ENCODE measurements at regions not wholly inside any gene's neighbourhood (a gene's known extent, or its start where the extent isn't known, plus 50 kb on each side); places are given as distances from the start of the nearest gene placed in this dataset.

DNA sequence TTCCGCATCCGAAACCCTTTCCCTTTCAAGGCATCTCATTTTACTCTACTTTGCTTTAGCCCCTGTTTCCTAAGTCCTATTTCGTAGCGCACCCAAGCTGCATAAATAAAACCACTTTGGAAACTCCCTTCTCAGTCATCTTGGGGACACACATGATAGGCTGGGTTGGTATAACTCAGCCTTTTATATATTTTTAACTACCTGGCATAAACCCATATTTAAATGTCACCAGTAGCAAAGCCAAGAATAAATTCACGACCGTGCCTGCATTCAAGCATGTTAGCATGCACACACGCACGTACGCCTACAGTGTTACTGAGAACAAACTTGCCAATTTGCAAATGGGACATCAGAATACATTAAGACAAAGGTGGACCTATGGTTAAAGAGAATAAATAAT lies 564.7 kb upstream of the PIK3C3 start:
- ATAC-seq (replicated peaks) (peak in 1 of 2 donors; percentile 50), DNase-seq (no peak)
- Mint-ChIP-seq H3K27me3 (no peaks in the 10 kb centered on the region), H3K9me3 (no peaks in the 10 kb centered on the region), H3K36me3 (no peaks in the 10 kb centered on the region), H3K4me1 (no peaks in the 10 kb centered on the region), H3K4me3 (no peak overlapping the region), H3K27ac (no peak overlapping the region)

DNA sequence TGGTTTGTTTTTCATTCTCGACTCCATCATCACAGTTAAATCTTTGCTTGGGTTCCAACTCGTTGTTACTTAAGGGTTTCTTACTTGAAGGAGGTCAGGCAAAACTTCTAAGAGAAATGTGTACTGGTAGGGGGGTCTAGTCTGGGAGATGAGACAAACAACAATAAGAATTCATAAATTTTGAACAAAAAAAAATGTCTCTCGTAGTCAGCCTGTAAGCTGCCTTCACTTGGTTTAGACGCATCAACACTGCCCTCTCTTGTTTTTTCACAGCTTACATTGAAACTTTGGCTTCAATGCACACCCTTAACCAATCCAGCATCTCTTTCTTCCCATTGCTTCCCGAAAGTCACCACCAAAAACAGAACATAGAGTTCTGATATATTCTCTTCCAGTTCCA lies 576.4 kb upstream of the PIK3C3 start:
- DNase-seq (no peak), ATAC-seq (replicated peaks) (no peak)
- H3K27ac Mint-ChIP-seq: no peak overlapping the region
- H3K4me3 Mint-ChIP-seq: no peak overlapping the region
- no peaks in the 10 kb centered on the region for H3K4me1 Mint-ChIP-seq
- no peaks in the 10 kb centered on the region for H3K27me3 Mint-ChIP-seq
- H3K36me3 Mint-ChIP-seq: no peaks in the 10 kb centered on the region
- H3K9me3 Mint-ChIP-seq: peaks cover 0 to 1% of the 10 kb centered on the region in 2 donors

DNA sequence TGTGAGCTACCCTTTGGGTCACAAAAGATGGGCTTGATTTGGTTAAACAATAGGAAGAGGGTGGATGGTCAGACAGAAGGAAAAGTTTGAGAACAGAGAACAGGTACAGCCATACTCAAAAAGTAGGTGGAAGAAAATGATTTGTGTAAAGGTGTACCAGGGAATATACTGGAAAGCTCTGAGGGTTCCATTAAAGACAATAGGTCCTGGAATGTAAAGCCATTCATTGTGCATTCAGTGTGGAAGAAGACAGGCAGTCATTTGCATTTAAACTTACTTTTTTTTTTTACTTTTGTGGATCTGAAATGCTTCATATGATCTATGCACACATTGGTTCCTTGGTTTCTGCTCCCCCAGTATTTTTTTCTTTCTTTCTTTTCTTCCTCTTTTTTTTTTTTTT lies 581.4 kb upstream of the PIK3C3 start:
- H3K4me1 Mint-ChIP-seq: no peaks in the 10 kb centered on the region
- ATAC-seq (replicated peaks) (no peak), DNase-seq (no peak)
- H3K27ac Mint-ChIP-seq: no peak overlapping the region
- H3K27me3 Mint-ChIP-seq: no peaks in the 10 kb centered on the region
- no peaks in the 10 kb centered on the region for H3K36me3 Mint-ChIP-seq
- H3K4me3 Mint-ChIP-seq: no peak overlapping the region
- peaks cover 1 to 3% of the 10 kb centered on the region in 2 donors for H3K9me3 Mint-ChIP-seq

DNA sequence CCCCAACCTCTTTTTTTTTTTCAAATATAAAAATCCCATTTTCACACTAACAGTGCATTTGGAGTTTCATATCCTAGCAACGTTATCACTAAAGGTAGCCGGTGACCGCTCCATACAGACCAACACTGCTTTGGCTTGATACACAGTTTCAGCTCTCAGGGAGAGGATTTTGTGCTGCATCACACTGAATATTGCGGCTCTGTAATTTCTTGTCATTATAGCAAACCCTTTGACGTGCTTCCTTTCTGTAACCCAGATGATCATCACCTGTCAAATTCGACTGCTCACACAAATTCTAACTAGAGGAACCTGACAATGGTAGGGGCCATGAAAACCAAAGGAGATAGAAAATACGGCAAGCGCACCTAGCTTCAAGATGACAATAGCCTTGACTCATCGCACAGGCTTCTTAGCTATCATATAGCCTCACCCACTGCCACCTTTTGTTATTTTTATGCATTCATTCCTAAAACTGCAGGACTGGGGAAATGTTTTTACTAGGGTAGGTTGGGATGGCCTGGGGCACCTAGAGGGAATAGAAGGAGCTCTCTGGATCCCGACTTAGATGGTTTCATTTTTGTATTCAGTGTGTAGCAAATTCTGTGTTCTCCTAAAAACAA lies 582.9 kb upstream of the PIK3C3 start:
- Mint-ChIP-seq H3K27ac (no peak overlapping the region), H3K27me3 (no peaks in the 10 kb centered on the region), H3K9me3 (peaks cover 1 to 3% of the 10 kb centered on the region in 2 donors), H3K36me3 (no peaks in the 10 kb centered on the region), H3K4me3 (no peak overlapping the region), H3K4me1 (no peaks in the 10 kb centered on the region)
- ATAC-seq (replicated peaks) (no peak), DNase-seq (no peak)

DNA sequence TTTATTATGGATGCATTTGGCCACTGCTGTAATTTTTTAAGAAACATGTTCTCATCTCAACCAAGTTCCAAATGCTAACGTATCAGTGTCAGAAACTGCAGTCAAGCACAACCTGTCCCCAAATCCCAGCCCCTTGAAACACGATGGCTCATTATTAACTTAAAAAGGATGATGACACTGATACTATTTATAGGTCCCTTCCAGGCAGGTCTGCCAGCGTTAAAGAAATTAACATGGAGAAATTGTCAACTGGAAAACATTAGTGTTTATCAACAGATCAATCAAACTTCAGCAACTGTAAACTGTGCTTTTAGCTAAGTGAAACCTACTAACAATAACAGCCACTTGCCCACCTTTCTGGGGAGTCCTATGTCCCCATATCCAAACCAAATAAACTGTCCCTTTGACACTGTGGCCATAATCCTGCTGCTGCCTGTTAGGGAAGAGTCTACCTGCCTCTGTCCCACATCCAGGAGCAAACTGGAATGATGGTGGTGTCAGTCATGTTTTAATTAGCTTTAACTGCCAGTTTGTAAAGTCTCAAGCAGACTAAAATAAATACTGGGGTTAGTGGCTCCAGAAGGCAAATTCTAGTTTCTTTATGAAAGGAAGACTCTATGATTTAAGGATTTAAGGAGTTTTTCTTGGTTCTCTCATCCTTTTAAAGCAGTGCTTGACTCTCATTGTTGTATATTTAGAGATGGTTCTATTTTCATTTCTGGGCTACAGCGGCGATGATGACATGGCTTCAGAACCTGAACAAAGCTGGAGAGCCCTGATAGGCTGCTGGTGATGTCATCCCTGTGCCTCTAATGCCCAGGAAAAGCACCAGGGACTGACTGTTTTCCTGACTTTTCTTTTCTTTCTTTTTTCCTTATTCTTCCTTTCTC lies 583.6 kb upstream of the PIK3C3 start:
- H3K4me3 Mint-ChIP-seq: no peak overlapping the region
- ATAC-seq (replicated peaks): no peak
- no peaks in the 10 kb centered on the region for H3K36me3 Mint-ChIP-seq
- no peak overlapping the region for H3K27ac Mint-ChIP-seq
- H3K9me3 Mint-ChIP-seq: peaks cover 0 to 3% of the 10 kb centered on the region in 2 donors
- DNase-seq: no peak
- H3K4me1 Mint-ChIP-seq: no peaks in the 10 kb centered on the region
- no peaks in the 10 kb centered on the region for H3K27me3 Mint-ChIP-seq

DNA sequence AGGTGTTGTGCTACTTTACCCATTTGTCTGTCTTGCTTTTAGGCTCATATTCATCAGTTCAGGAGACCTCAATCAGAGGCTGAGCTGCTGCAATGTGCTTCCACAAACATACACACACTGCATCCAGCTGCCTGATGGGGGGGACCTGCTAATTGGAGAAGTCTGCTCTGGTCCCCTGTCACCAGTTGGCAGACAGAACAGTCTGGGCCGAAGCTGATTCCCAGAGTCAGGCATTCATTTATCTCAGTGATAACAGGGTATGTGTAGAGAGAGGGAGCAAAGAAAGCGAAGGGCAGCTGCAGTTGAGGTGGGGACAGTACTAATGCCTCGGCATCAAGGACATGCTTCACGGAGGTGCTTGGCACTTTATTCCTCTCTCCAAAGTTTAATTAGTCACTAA lies 584.3 kb upstream of the PIK3C3 start:
- DNase-seq (no peak), ATAC-seq (replicated peaks) (no peak)
- no peak overlapping the region for H3K4me3 Mint-ChIP-seq
- H3K9me3 Mint-ChIP-seq: peaks cover 0 to 3% of the 10 kb centered on the region in 2 donors
- no peaks in the 10 kb centered on the region for H3K4me1 Mint-ChIP-seq
- H3K36me3 Mint-ChIP-seq: no peaks in the 10 kb centered on the region
- no peaks in the 10 kb centered on the region for H3K27me3 Mint-ChIP-seq
- no peak overlapping the region for H3K27ac Mint-ChIP-seq

DNA sequence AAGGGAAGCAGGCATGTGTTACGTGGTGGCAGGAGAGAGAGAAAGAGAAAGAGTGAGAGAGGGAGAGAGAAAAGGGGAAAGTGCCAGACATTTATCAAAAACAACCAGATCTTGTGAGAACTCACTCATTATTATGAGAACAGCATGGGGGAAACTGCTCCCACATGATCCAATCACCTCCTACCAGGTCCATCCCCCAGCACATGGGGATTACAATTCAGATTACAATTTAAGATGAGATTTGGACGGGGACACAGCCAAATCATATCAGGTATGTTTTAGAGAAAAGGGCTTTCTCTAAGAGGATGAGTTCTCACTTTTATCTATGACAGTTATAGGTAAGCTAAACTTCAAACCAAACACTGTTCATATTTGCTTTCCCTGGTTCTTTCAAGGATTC lies 597.3 kb upstream of the PIK3C3 start:
- DNase-seq: no peak
- ATAC-seq (replicated peaks): no peak
- Mint-ChIP-seq H3K36me3 (no peaks in the 10 kb centered on the region), H3K4me3 (no peak overlapping the region), H3K27me3 (no peaks in the 10 kb centered on the region), H3K27ac (no peak overlapping the region), H3K9me3 (peaks cover 10 to 17% of the 10 kb centered on the region in 2 donors), H3K4me1 (no peaks in the 10 kb centered on the region)

DNA sequence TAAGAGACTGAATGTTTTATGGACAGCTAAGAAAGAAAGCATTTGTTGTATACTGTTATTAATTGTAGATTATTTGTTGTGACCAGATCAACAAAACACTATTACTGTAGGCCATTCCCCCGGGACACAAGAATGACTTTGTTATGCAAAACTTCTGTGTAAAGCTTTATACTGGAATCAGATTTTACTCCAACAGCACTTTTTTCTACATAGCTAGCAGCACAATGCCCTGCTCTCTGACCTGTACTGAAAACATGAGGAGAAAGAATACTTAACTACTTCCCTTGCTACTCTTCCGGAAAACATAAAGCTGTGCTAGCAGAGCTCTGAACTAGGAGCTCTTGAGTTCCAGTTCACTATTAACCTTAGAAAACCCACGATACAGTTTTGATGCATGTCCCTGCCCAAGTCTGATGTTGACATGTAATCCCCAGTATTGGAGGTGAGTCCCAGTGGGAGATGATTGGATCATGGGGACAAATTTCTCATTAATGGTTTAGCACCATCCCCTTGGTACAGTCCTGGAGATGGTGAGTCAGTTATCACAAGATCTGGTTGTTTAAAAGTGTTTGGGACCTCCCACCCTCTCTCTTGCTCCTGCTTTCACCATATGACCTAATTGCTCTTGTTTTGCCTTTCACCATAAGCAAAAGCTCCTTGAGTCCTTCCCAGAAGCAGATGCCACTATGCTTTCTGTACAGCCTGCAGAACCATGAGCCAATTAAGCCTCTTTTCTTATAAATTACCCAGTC lies 601.1 kb upstream of the PIK3C3 start:
- H3K4me3 Mint-ChIP-seq: no peak overlapping the region
- ATAC-seq (replicated peaks): no peak
- no peak for DNase-seq
- H3K27ac Mint-ChIP-seq: no peak overlapping the region
- H3K27me3 Mint-ChIP-seq: no peaks in the 10 kb centered on the region
- H3K36me3 Mint-ChIP-seq: no peaks in the 10 kb centered on the region
- peaks cover 6 to 10% of the 10 kb centered on the region in 2 donors for H3K9me3 Mint-ChIP-seq
- no peaks in the 10 kb centered on the region for H3K4me1 Mint-ChIP-seq

DNA sequence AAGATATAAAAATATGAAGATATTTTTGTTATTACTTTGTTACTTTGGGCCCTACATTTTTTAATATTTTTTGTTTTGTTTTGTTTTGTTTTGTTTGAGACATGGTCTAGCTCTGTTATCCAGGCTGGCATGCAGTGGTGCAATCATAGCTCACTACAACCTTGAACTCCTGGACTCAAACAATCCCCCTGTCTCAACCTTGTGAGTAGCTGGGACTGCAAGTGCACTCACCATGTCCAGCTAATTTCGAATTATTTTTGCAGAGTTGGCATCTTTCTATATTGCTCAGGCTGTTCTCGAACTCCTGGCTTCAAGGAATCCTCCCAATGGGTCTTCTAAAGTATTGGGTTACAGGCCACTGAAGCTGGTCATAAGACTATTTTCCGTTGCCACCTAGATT lies 603.6 kb upstream of the PIK3C3 start:
- no peak overlapping the region for H3K27ac Mint-ChIP-seq
- ATAC-seq (replicated peaks): no peak
- H3K4me3 Mint-ChIP-seq: no peak overlapping the region
- no peak for DNase-seq
- peaks cover 0 to 3% of the 10 kb centered on the region in 2 donors for H3K9me3 Mint-ChIP-seq
- no peaks in the 10 kb centered on the region for H3K4me1 Mint-ChIP-seq
- no peaks in the 10 kb centered on the region for H3K27me3 Mint-ChIP-seq
- H3K36me3 Mint-ChIP-seq: no peaks in the 10 kb centered on the region

DNA sequence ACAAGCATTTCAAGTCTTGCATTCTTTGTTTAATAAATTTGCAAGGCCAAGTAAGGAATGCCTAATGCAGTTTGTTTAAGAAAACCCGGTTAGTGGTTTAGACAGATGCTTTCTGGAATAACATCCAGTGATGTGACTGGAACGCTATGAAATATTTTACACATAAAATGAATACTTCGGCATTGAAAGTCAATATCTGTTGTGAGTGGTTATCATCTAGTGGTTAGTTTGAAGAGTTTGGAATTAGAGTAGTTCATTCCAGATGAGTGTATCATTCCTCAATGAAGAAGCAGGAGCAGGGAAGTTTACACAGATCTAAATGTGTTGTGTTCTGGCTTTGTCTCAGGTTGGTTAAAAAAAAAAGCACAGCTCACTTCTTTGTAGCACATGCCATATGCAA lies 608.0 kb upstream of the PIK3C3 start:
- ATAC-seq (replicated peaks) (no peak), DNase-seq (no peak)
- H3K4me1 Mint-ChIP-seq: no peaks in the 10 kb centered on the region
- no peak overlapping the region for H3K27ac Mint-ChIP-seq
- no peaks in the 10 kb centered on the region for H3K27me3 Mint-ChIP-seq
- peaks cover 4 to 5% of the 10 kb centered on the region in 2 donors for H3K9me3 Mint-ChIP-seq
- H3K4me3 Mint-ChIP-seq: no peak overlapping the region
- no peaks in the 10 kb centered on the region for H3K36me3 Mint-ChIP-seq

DNA sequence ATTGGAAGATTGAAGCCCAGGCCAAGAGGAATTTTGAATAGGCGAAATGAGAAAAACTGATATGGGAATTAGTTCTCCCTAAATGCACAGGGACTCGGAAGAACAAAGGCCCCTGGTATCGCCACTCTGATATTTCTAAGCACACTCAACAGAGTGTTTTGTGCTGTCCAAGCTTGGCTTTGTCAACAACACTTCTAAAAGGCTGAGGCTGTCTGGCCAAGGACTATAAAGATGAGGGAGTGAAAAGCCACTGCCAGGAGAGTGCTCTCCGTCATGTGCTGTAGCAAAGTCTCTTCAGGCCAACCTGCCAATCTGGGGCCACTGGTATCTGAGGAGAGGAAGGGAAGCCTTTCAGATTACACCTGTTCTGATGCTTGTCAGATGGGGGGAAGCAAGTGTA lies 611.2 kb upstream of the PIK3C3 start:
- peaks cover 4 to 5% of the 10 kb centered on the region in 2 donors for H3K9me3 Mint-ChIP-seq
- DNase-seq (no peak), ATAC-seq (replicated peaks) (no peak)
- H3K36me3 Mint-ChIP-seq: no peaks in the 10 kb centered on the region
- H3K4me1 Mint-ChIP-seq: no peaks in the 10 kb centered on the region
- no peak overlapping the region for H3K27ac Mint-ChIP-seq
- H3K27me3 Mint-ChIP-seq: no peaks in the 10 kb centered on the region
- H3K4me3 Mint-ChIP-seq: no peak overlapping the region

DNA sequence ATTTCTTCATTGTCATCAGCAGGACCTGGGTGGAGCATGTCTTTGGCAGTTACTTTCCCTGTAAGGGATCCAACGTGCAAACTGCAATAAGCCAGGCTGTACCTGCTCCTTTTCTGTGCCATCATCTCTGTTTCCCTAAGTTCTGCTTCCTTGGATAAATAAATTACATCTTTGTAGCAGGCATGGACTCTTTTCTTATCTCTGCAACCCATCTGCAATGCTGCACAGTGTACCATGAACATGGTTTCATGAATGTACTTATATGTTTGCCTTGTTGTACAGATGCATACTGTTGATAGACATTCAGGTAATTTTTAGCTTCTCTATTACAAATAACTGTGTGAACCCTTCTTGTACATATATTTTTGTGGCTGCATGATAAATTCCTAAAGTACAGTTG lies 616.7 kb upstream of the PIK3C3 start:
- ATAC-seq (replicated peaks): no peak
- no peak overlapping the region for H3K4me3 Mint-ChIP-seq
- no peaks in the 10 kb centered on the region for H3K36me3 Mint-ChIP-seq
- no peak for DNase-seq
- peaks cover 3 to 4% of the 10 kb centered on the region in 2 donors for H3K9me3 Mint-ChIP-seq
- H3K4me1 Mint-ChIP-seq: no peaks in the 10 kb centered on the region
- no peak overlapping the region for H3K27ac Mint-ChIP-seq
- no peaks in the 10 kb centered on the region for H3K27me3 Mint-ChIP-seq

DNA sequence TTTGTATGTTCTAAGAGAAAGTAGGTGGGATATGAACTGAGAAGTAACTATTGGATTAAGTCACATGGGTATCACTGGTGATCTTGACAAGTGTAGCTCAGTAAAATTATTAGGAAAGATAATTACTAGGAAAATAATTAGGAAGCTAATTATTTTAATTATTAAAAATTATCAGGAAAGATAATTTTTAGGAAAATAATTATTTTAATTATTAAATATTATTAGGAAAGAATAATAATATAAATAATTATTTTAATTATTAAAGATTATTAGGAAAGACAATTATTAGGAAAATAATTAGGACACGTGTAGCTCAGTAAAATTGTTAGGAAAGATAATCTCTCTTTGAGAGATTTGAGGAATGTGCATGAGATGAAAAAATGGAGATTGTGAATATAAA lies 623.4 kb upstream of the PIK3C3 start:
- peaks cover 0 to 2% of the 10 kb centered on the region in 2 donors for H3K9me3 Mint-ChIP-seq
- DNase-seq: no peak
- no peak for ATAC-seq (replicated peaks)
- no peak overlapping the region for H3K27ac Mint-ChIP-seq
- no peaks in the 10 kb centered on the region for H3K4me1 Mint-ChIP-seq
- no peak overlapping the region for H3K4me3 Mint-ChIP-seq
- no peaks in the 10 kb centered on the region for H3K27me3 Mint-ChIP-seq
- no peaks in the 10 kb centered on the region for H3K36me3 Mint-ChIP-seq

DNA sequence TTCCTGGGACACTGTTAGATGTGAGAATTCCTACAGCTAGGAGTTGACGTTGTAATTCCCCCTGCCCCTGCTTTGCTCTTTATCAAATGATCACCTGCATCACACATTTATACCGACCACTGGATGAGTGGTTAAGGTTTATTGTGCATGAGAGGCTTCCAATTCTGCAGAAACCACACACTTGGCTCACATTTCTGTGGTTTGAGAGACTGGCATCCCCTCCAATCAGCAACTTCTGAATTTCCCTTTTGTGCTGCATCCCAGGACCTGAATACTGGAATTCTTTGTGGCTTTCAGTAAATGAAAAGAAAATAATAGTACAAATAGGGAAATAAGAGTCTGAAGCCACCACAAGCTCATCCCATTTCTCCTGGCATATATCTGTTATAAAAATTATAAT lies 628.7 kb upstream of the PIK3C3 start:
- Mint-ChIP-seq H3K36me3 (no peaks in the 10 kb centered on the region), H3K9me3 (peaks cover 0 to 6% of the 10 kb centered on the region in 2 donors), H3K4me1 (no peaks in the 10 kb centered on the region), H3K27ac (no peak overlapping the region), H3K27me3 (no peaks in the 10 kb centered on the region), H3K4me3 (no peak overlapping the region)
- no peak for DNase-seq
- ATAC-seq (replicated peaks): no peak

DNA sequence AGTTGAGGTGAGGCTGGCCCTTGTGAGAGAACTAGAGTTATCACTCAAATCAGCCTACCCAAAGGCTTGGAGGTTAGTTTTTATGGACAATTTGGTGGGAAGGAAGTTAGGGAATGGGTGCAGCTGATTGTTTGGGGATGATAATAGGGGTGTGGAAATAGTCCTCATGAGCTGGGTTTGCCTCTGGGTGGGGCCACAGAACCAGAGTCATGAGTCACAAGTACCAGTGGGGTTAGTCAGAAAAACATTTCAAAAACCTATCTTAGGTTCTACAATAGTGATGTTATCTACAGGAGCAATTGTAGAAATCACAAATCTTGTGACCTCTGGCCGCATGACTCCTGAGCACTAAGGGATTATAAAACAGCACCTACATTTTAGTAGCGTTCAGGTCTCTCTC lies 630.1 kb upstream of the PIK3C3 start:
- Mint-ChIP-seq H3K27me3 (no peaks in the 10 kb centered on the region), H3K4me3 (no peak overlapping the region), H3K27ac (no peak overlapping the region), H3K4me1 (no peaks in the 10 kb centered on the region), H3K36me3 (no peaks in the 10 kb centered on the region), H3K9me3 (peaks cover 0 to 6% of the 10 kb centered on the region in 2 donors)
- ATAC-seq (replicated peaks) (no peak), DNase-seq (no peak)
